ENCODE measurements at regions not wholly inside any gene's neighbourhood (a gene's known extent, or its start where the extent isn't known, plus 50 kb on each side); places are given as distances from the start of the nearest gene placed in this dataset.

DNA sequence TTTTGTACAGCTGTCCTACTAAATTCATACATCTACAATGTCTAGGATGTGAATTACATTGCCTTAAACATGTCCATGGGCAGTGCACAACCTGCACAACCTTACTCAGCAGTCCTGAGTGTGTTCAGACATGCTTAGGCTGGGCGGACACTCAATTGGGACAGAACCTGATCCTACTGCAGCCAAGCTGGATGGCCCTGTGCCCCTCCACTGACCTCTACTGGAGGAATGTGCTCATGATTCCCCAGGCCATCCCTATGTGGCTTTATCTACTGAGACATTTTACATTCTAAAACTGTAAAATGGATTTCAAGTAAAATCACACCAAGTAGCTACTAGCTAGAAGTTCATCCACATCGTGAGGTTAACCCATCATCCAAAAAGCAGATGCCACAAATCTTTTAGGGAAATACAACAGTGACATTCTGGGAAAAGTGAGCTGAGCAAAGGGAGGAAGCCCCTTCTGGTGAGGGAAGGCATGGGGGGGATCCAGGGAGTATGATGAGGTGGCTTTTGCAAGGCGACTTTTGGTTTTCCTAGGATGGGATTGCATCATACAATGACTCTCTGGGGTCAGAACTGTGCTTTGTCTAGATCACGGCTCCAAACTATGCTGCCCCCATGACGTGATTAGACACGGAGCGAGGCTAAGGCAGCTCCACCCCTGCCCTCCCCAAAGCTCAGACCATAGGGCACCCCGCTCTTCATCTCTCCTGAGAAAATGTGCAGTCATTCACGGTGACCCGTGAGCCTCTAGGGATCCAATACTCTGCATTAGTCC lies 911.7 kb upstream of the TMEM132C start:
- DNase-seq (ENCODE audit: low spot score), result no peak

DNA sequence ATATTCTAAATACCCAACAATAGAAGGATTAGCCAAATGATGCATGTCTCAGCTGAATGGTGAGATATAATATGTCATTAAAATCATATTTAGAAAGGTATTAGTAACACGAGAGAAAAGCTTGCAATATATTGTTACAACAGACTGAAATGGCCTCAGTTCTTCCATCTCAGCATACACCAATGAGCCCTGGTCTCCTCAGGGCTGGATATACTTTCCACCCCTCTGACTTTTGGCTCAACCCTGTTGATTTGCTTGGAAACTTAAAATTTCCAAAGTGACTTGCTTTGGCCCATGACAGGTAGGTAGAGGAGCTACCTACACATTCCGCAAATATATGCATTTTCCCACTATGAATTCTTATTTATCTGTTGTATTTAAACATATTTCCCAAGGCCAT lies 908.1 kb upstream of the TMEM132C start:
- DNase-seq (ENCODE audit: low spot score), result no peak

DNA sequence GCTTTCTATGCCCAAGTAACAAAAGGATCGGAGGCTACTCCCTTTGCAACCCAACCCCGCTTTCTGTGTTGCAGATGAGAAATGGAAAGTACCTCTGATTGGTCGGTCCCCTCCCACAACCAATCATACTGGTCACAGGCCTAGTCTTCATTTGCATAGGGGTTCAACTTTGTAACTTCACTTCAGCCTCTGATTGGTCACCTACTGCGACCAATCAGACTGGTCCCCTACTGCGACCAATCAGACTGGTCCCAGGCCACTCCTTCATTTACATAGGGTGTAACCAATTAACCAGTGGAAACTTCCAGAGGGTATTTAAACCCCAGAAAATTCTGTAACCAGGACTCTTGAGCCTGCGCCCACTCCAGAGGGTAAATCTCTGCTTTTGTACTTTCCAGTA lies 906.4 kb upstream of the TMEM132C start:
- no peak for DNase-seq (ENCODE audit: low spot score)

DNA sequence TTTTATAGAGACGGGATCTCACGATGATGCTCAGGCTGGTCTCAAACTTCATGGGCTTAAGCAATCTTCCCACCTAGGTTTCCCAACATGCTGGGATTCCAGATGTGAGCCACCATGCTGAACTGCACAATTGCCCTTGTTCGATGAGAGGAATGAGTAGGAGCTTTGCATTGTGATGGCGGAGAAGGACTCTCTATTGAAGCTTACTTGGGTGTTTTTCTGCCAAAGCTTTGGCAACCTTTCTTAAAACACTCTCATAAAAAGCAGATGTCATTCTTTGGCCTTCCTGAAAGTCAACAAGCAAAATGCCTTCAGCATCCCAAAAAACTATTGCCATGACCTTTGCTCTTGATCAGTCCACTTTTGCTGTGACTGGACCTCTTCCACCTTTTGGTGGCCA lies 904.8 kb upstream of the TMEM132C start:
- DNase-seq (ENCODE audit: low spot score), result no peak

DNA sequence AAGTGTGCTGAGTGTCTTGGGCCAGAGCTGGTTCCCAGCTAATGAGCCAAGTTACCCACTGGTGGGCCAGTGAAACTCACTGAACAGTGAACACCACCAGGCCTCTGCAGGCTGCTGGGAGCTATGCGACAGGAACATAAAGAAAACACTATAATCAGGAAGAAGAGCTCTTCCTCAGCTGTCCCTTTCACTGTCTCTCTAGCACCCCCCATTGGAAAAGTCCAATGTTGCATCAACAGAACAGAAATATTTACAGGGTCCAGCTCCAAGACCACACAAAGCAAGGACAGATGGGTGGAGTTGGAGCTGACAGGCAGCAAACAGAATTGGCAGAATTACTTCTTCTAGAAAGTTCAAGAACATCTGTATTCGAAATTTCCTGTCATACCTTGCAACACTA lies 903.6 kb upstream of the TMEM132C start:
- DNase-seq (ENCODE audit: low spot score), result no peak

DNA sequence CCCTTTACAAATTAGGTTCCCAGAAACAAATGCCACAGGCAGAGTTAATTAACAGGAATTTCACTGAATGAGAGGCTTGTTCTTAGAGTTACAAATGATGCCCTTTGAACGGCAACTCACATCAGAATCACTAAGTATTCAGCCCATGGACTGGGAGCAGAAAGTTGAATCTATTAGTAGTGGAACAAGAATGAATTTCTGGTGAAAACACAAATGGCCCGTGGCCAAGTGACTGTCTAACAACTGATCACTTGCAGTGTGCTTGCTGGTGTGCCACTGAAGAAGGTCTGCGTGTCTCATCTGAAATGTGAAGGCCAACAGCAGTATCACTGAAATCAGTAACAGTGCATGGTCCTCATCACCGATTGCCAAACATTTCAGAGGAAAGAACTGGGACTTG lies 893.4 kb upstream of the TMEM132C start:
- DNase-seq (ENCODE audit: low spot score), result no peak

DNA sequence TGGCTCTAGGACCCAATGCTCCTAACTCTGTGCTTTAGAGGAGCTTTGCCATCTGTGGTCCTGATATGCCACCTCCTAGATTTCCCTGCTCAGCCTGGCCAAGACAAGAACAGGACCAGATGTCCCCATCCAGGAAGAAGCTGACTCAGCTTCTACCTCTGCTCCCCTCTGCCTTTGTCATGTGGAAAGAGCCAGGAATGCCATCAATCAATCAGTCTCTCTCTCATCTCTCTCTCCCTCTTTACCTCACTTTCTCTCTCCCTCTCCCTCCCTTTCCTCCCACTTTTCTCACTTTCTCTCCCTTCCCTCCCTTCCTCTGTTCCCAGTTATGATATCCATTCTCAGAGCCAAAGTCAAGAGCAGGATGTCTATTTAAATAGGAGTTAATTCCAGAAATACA lies 892.5 kb upstream of the TMEM132C start:
- no peak for DNase-seq (ENCODE audit: low spot score)

DNA sequence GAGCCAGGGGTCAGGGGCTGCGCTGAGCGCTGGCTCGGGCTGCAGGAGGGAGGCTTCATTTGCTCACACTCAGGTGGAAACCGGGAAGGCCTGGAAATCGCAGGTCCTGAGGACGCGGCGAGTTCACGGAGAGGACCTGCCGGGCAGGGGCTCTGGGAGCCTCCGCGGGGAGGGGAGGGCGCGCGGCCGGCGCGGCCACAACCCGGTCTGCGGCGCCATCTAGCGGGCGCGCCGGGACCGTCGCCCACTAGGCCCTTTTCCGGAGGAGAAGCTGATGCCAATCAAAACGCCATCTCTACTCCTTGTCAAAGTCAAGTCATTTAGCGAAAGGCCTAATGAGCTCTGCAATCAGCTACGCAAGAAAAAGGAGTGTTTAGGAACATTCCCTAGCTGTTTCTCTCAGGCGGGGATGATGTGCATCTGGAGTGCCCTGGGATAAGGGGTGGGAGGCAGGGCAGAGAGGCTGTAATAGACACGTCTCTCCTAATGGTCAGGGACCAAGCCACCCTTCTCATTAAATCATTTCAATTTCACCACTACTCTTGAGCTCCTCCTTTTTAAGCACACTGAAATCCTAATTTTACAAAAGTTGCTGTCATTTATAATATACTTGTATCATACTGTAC lies 885.8 kb upstream of the TMEM132C start:
- DNase-seq (ENCODE audit: low spot score), result peak; percentile 87

DNA sequence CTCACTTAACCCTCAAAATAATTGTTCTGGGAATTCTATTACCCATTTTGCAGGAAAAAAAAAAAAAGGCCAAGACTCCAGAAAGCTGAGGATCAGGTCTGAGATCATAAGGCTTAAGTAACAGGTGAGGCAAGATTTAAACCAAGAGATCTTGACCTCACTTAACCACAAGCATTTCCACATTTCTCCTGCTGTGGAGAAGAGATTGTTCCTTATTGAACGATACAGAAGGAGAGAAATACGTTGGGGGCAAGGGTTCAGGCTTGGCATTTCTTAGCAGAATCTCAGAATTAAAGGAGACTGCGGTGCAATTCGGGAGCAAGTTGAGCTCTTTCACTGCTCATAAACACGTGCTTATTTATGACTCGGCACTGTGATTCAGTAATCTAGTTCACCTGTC lies 885.3 kb upstream of the TMEM132C start:
- no peak for DNase-seq (ENCODE audit: low spot score)

DNA sequence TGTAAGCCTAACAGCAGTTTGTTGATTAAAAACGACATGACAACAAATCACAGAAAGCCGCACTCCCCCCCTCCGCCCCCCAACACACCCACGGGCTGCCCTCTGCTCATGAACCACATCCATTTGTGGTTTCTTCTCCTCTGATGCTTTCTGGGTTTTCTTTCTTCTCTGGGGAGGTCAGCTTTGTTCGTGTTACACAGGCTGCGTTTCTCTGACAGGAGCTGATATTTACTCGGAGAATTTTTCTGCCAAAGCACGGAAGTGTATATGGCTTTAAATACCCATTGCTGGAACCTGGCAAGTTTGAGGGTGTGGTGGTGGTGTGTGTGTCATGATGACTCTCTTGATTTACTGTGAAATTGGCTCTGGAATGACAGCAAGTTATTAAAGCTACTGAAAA lies 883.7 kb upstream of the TMEM132C start:
- DNase-seq (ENCODE audit: low spot score), result no peak

DNA sequence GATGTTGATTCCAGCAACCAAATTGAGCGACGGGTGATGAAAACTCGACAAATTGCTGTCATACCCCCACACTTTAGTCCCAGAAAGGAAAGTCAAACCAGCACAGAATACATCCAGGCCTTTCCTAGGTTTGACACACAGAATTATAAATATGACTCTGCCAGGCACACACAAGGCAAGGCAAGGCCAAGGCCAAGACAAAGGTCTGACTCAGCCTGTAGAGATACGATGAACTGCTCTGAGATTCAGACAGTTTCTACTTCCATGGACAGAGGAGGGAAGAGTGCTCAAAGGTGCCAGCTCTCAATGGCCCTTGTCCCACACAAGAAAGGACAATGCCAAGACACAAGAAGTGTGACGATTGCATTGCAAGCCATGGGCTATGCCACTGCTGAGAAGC lies 880.2 kb upstream of the TMEM132C start:
- no peak for DNase-seq (ENCODE audit: low spot score)

DNA sequence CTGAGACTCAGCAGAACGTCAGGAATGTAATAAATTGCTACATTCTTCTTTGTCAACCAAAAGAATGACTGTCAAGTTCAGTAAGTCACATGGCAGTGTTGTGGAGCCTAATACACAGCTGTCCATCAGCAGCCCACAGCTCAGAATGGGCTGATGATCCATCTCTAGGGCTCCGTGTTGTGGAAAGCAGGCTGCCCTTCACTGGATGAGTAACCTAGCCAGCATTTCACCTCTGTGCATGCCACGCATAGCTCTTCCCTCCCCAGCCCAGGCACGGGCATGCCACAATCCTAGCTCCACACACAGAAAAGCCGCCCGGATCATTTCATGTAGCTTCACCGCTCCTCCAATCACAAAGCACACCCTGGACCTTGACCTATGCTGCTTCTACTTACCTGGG lies 878.0 kb upstream of the TMEM132C start:
- DNase-seq (ENCODE audit: low spot score), result no peak

DNA sequence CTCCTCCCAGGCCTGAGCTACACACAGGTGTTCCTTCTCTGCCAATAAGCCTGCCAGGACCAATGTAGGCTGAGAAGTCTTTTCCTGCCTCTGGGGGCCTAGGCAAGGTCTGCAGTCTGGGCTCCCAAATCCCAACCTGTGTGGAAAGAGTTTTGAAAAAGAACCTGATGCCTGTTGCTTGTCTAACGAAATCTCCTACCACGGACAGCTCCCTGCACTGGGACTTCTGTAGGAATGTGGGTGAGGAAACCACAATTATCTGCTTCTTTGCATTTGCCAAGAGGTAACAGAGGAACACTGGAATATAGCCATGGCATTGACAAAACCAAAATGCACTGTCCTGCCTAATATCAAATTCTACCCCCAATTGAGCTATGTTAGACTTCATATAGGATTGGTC lies 877.0 kb upstream of the TMEM132C start:
- no peak for DNase-seq (ENCODE audit: low spot score)

DNA sequence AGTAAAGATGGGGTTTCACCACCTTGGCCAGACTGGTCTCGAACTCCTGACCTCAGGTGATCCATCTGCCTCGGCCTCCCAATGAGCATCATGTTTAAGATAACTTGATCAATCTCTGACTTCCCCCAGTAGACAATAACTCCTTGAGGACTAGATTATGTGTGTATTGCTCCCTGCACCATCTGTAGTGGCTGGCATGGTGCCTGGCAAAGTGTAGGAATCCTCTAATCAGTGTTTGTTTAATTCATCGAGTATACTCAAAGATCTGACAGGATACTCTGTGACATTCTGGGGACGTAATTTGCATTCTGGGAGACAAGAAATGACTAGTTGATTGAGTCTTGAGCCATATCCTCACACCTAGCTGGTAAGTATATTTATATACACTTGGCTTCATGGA lies 873.5 kb upstream of the TMEM132C start:
- no peak for DNase-seq (ENCODE audit: low spot score)

DNA sequence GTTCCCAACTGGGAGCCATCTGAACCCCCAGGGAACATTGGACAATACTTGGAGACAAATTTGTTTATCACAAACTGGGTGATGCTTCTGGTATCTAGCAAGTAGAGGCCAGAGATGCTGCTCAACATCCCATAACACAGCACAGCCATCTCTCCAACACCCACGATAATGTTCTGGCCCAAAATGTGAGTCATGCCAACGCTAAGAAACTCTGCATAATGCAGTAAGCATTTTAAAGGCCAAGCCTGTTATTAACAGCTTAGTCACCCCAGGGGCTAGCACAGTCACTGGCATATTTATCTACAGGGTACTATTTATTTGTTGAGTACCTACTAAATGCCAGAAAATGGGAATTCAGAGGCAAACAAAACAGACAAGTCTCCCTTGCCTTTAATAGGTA lies 873.1 kb upstream of the TMEM132C start:
- no peak for DNase-seq (ENCODE audit: low spot score)

DNA sequence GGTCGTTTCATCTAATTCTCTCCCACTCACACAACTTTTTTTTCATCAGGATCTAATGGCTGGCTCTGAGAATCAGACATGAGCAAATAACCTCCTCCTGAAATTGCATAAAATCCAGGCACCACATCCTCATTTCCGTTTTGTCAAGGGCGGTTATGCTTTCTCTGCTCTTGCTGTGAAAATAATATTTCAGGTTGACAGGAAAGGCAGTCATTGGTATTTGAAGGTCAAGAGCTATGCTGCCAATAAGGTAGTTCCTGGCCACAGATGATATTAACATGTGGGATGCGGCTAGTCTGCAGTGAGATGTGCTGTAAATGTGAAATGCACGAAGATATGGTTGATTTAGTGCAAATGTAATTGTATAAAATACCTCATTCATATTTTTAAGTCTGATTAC lies 870.2 kb upstream of the TMEM132C start:
- DNase-seq (ENCODE audit: low spot score), result no peak

DNA sequence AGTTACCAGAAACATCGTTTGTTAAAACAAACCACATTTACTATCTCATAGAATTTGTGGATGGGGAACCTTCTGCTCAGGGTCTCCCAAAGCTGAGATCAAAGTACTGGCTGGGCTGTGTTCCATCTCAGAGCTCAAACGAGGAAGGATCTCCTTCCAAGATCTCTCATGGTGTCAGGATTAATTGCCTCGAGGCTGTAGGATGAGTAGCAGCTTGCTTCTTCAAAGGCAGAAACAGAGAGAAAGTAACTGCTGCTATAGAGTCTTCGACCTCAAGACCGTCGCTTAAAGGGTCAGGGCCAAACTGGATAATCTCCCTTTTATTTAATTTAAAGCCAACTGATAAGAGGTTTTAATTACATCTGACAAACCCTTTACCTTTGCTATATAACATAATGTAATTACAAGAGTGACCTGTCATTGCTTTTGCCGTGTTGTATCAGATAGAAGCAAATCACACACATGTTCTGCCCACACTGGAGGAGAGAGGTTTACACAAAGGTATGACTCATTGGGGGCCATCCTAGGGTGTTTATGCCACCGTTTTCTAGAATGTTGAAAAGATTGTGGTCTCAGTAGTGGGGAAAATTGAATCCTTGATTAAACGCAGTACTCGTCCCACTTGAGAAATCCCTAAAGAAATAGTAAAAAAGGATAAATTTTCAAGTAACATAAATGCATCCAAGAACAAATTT lies 868.8 kb upstream of the TMEM132C start:
- no peak for DNase-seq (ENCODE audit: low spot score)

DNA sequence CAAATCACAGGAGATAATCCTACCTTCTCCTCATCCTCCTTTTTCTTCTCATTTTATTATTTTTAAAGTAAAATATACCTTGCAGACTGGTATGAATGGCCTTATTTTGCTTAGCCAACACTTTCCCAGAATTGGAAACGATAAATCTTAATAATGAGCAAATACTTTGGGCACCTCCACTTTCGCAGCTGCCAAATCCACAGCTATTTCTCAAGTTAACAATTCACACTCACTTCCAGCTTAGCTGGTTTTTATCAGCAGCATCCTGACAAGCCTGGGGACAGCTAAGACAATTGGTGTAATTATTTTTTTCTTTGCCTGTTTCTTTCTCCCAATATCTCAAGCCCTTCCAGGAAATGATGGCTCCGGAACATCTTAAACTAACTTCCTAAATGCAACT lies 867.5 kb upstream of the TMEM132C start:
- DNase-seq (ENCODE audit: low spot score), result no peak

DNA sequence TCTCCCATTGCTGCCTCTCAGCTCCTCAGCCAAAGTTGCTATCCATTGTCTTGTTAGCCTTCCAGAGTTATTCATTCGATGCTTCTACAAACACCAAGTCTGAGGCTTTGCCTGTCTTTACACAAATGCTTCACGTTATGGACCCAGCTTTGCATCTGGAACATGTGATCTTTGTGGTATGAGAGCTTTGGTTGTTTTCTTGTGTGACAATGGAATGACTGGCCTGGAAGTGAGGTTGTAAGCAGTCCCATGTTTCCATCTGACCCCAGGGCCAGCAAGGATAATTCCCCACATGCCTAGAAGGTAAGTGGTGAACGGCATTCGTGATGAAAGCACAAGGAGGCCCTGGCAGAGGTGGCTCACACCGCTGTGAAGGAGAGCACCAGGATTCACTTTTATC lies 866.7 kb upstream of the TMEM132C start:
- DNase-seq (ENCODE audit: low spot score), result no peak

DNA sequence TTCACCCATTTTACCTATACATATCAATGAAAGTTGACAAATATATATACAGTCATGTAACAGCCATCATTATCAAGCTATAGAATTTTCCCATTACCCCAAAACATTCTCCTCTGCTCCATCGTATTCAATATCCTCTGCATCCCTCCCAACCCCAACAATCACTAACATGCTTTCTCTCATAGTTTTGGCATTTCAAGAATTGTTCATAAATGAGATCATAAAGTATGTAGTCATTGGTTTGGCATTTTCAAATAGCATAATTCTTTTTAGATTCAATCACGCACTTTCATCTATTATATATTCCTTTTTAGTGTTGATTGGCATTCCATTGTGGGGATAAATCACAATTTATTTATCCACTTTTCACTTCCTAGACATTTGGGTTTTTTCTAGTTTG lies 866.0 kb upstream of the TMEM132C start:
- no peak for DNase-seq (ENCODE audit: low spot score)

DNA sequence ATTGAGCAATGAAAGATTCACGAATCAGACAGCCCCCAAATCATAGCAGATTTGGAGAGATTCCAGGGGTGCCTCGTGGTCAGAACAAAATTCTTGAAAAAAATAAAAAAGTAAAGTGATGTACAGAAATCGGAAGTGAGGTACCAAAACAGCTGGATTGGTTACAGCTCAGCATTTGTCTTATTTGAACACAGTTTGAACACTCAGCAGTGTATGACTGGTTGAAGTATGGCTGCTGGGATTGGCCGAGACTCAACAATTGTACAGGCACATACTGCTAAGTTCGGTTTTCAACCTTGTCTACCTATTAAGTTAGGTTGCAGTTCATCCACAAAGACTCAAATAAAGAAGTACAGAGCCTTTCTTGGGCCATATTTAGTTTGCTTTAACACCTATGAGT lies 865.4 kb upstream of the TMEM132C start:
- no peak for DNase-seq (ENCODE audit: low spot score)

DNA sequence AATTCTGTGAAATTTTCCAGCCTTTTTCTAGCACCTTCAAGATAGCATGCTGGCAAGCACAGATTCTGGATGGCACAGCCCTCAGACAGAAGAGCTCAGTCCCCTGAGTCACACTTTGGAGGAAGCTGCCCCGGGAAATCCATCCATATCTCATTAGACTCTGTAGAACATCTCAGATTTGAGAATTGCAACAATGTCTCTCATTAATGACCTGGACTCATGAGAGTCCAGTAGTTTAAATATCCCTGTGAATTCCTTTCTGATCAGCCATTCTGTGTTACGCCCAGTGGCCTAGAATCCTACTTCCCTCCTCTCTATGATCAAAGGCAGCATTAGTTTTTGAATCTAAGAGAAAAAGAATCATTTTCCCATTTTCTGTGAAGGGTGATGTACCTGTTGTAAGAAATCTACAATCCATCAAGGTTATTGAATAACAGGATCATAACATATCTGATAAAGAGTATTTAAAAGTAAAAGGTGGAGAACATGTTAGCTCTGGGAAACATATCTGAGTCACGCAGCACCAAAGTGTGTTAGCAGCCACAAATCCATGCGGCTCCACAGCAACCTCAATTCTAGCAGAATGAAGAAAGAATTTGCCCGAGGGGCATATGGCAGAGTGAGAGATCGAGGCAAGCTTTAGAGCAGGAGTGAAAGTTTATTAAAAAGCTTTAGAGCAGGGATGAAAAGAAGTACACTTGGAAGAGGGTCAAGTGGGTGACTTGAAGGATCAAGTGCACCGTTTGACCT lies 855.6 kb upstream of the TMEM132C start:
- DNase-seq (ENCODE audit: low spot score), result no peak

DNA sequence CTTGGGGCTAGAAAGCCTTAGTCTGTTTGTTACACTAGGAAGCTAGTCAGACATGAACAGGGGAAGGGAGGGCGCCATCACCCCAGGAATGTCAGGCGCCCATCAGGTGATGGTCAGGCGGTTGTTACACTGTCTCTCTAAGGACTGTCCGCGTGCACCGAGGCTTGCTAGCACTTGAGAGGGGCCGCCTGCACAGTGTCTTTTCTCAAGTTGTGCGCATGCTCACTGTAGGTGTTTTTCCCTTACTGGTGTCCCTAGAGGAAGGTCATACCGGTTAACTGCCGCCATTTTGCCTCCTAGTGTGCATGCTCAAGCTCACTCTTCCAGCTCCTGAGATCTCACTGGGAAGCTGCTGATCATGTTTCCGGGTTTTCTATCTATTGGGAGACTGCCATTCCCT lies 855.0 kb upstream of the TMEM132C start:
- no peak for DNase-seq (ENCODE audit: low spot score)

Measured in D341Med (cell line).